Panc1 (cell line): ENCODE measurements at regions not wholly inside any gene's neighbourhood (a gene's known extent, or its start where the extent isn't known, plus 50 kb on each side); places are given as distances from the start of the nearest gene placed in this dataset.

Experiments
- ATAC-seq: fragments of 200-7000 bp; cut with Tn5 transposase; 2 replicates; pipeline ENCODE4 v1.9.1; 2020; ENCODE audit warnings: mild to moderate bottlenecking, moderate library complexity
- BruUV-seq: library from RNA; stranded (reverse); fragments of 400-500 nt; replicated peaks from 2 replicates; lab custom pipeline; 2021; lab: Mats Ljungman, UMichigan
- CTCF ChIA-PET: fragments of 300-600 bp; sonication (Branson Sonifier 250); formaldehyde crosslinking; loops from one replicate; lab custom pipeline; 2022; ENCODE audit warnings: antibody characterized with exemption; lab: Charles Lee
- POLR2A ChIA-PET: fragments of 300-600 bp; sonication (Branson Sonifier 250); formaldehyde crosslinking; loops from one replicate; lab custom pipeline; 2022; ENCODE audit warnings: antibody characterized with exemption; lab: Charles Lee
- DNase-seq: peaks from one replicate; pipeline ENCODE4 v3.0.0-alpha.2; 2010; ENCODE audit warnings: low read depth, low spot score
- H3K27ac ChIP-seq: 2 replicates; pipeline ENCODE4 v1.5.1; 2011; ENCODE audit warnings: mild to moderate bottlenecking, low read length, inconsistent platforms
- H3K27me3 ChIP-seq: fragments of 200-500 bp; sonication (Bioruptor generic); 2 replicates; pipeline ENCODE4 v1.6.0; 2014; ENCODE audit warnings: low read length, inconsistent platforms; ENCODE audit not compliant: control insufficient read depth, insufficient read depth
- H3K36me3 ChIP-seq: fragments of 200-500 bp; sonication (Bioruptor generic); 2 replicates; pipeline ENCODE4 v1.5.1; 2014; ENCODE audit warnings: inconsistent platforms, mild to moderate bottlenecking, low read length, moderate library complexity; ENCODE audit not compliant: control insufficient read depth, insufficient read depth
- H3K4me1 ChIP-seq: 2 replicates; pipeline ENCODE4 v1.5.1; 2011; ENCODE audit warnings: inconsistent platforms, mild to moderate bottlenecking, low read length, moderate library complexity; ENCODE audit not compliant: control insufficient read depth, insufficient read depth
- H3K4me3 ChIP-seq, 2 experiments: 2 replicates each; pipeline ENCODE4 v1.5.1; 2011 to 2012; ENCODE audit warnings: low read depth in 2 of 2, low read length in 2 of 2, mild to moderate bottlenecking in 2 of 2, inconsistent platforms in 1 of 2, moderate library complexity in 1 of 2
- H3K9me3 ChIP-seq: fragments of 200-500 bp; sonication (Bioruptor generic); 2 replicates; pipeline ENCODE4 v1.5.1; 2014; ENCODE audit warnings: low read depth, mild to moderate bottlenecking, inconsistent platforms, low read length, moderate library complexity; ENCODE audit not compliant: control insufficient read depth, insufficient read depth
- CTCF ChIP-seq: fragments of 450-650 bp; IDR thresholded peaks from 2 replicates; pipeline ENCODE4 v1.5.1; 2017; ENCODE audit warnings: mild to moderate bottlenecking
- POLR2AphosphoS5 ChIP-seq: IDR thresholded peaks from 2 replicates; pipeline ENCODE4 v1.6.1; 2012; ENCODE audit warnings: mild to moderate bottlenecking, low read depth, low read length, moderate library complexity
- REST ChIP-seq, 2 experiments: IDR thresholded peaks; 2 replicates each; pipeline ENCODE4 v1.6.1; 2011 to 2012; ENCODE audit warnings: low read depth in 2 of 2, control low read depth in 1 of 2, low read length in 1 of 2, mild to moderate bottlenecking in 1 of 2, moderate library complexity in 1 of 2; ENCODE audit not compliant: insufficient read depth in 1 of 2
- SIN3A ChIP-seq: IDR thresholded peaks from 2 replicates; pipeline ENCODE4 v1.6.1; 2012; ENCODE audit warnings: low read depth, mild to moderate bottlenecking, low read length, moderate library complexity, borderline replicate concordance; ENCODE audit not compliant: insufficient read depth
- TCF7L2 ChIP-seq: IDR thresholded peaks from 2 replicates; pipeline ENCODE4 v1.6.1; 2011; ENCODE audit warnings: mild to moderate bottlenecking, low read depth, low read length, inconsistent platforms
- in situ Hi-C: cut with HindIII; loops from 2 replicates; pipeline ENCODE4 v1.10.0; 2016; ENCODE audit warnings: low sequenced_read_pairs, low pct_unique_long_range_greater_than_20kb
- intact Hi-C: fragments of 100-400 bp; cut with micrococcal nuclease; formaldehyde crosslinking; loops from one replicate; pipeline ENCODE4 v1.10.0; 2022; ENCODE audit not compliant: unreplicated experiment

GRCh38 chr17:77810536-77810935, 148.0 kb upstream of the TNRC6C start:
- H3K4me1 ChIP-seq: no peaks in the 10 kb centered on the region
- H3K9me3 ChIP-seq: no peaks in the 10 kb centered on the region
- in situ Hi-C loops (no loop called here), intact Hi-C loops (no loop called here)
- CTCF ChIA-PET: no interaction called here
- no peaks in the 10 kb centered on the region for H3K36me3 ChIP-seq
- no peaks in the 10 kb centered on the region for H3K27me3 ChIP-seq
- no TSS peak for BruUV-seq
- no peak for DNase-seq
- no peak for TF ChIP-seq POLR2AphosphoS5
- TF ChIP-seq CTCF: no peak
- TF ChIP-seq SIN3A: no peak
- TF ChIP-seq TCF7L2: no peak
- POLR2A ChIA-PET: no interaction called here
- no peak for ATAC-seq
- H3K27ac ChIP-seq: no peak overlapping the region
- H3K4me3 ChIP-seq: no peak overlapping the region

GRCh38 chr17:77811521-77811920, 147.0 kb upstream of the TNRC6C start:
- ChIA-PET POLR2A (no interaction called here), CTCF (no interaction called here)
- no peaks in the 10 kb centered on the region for H3K4me1 ChIP-seq
- TF ChIP-seq CTCF (no peak), REST (IDR thresholded peaks at IDR 0.05; ENCODE audit: insufficient read depth in 1 of 2, low read depth in 2 of 2, low read length in 1 of 2) (no peak), TCF7L2 (no peak), POLR2AphosphoS5 (no peak), SIN3A (no peak)
- no peaks in the 10 kb centered on the region for H3K9me3 ChIP-seq
- no peak overlapping the region for H3K27ac ChIP-seq
- BruUV-seq: no TSS peak
- no peak overlapping the region for H3K4me3 ChIP-seq
- H3K27me3 ChIP-seq: no peaks in the 10 kb centered on the region
- ATAC-seq (no peak), DNase-seq (no peak)
- H3K36me3 ChIP-seq: no peaks in the 10 kb centered on the region
- in situ Hi-C loops: no loop called here
- intact Hi-C loops: no loop called here
